ENCODE measurements at regions not wholly inside any gene's neighbourhood (a gene's known extent, or its start where the extent isn't known, plus 50 kb on each side); places are given as distances from the start of the nearest gene placed in this dataset.

- FAIRE-seq (no peak), DNase-seq (ENCODE audit: low read depth, low spot score) (no peak), ATAC-seq (no peak; the same call in 2 of the 3 replicates)
- ChIA-PET POLR2A (no interaction called here), RAD21 (ENCODE audit: unreplicated experiment) (no interaction called here), SMC1A (ENCODE audit: uncharacterized antibody, unreplicated experiment) (no interaction called here), CTCF (interaction anchor here (0.5 to 0.7 kb wide), 2 partner anchors 232 to 678 kb away, joined by 3 read pairs; no protein-coding TSS in a partner anchor)
- Histone ChIP-seq H3K27ac (ENCODE audit: control insufficient read depth, insufficient read depth) (no peak overlapping the region), H4K20me1 (ENCODE audit: control insufficient read depth, insufficient read depth) (no peaks in the 10 kb centered on the region), H3K4me3 (no peak overlapping the region), H3K4me1 (ENCODE audit: control insufficient read depth, insufficient read depth, low read length) (no peaks in the 10 kb centered on the region), H3K9me3 (replicated peaks; ENCODE audit: control insufficient read depth, insufficient read depth, low read length) (no peaks in the 10 kb centered on the region), H3K79me2 (ENCODE audit: control insufficient read depth, insufficient read depth, low read length) (no peaks in the 10 kb centered on the region), H3K9ac (ENCODE audit: control insufficient read depth, insufficient read depth, low read length) (no peak overlapping the region), H3K27me3 (replicated peaks in 1 of 2; ENCODE audit: control insufficient read depth in 2 of 2, insufficient read depth in 2 of 2, low read length in 1 of 2) (no peaks in the 10 kb centered on the region), H3K36me3 (ENCODE audit: control insufficient read depth in 2 of 2, insufficient read depth in 2 of 2, low read length in 1 of 2) (no peaks in the 10 kb centered on the region), H2AFZ (ENCODE audit: control insufficient read depth, low read depth, low read length) (no peak overlapping the region), H3K4me2 (ENCODE audit: control insufficient read depth, insufficient read depth) (no peak overlapping the region)
- TF ChIP-seq ZNF687 (IDR thresholded peaks at IDR 0.05) (no peak), FOXK2 (IDR thresholded peaks at IDR 0.05) (no peak), MYB (IDR thresholded peaks at IDR 0.05; ENCODE audit: borderline replicate concordance, low read depth, low read length) (no peak), MLLT1 (IDR thresholded peaks at IDR 0.05) (no peak), ZBTB11 (CRISPR knock-in tag; IDR thresholded peaks at IDR 0.05) (no peak), TAF1 (IDR thresholded peaks at IDR 0.05; ENCODE audit: borderline replicate concordance, low read depth, low read length) (no peak), ZNF274 (IDR thresholded peaks at IDR 0.05; ENCODE audit: insufficient read depth, insufficient read length) (no peak), RB1 (IDR thresholded peaks at IDR 0.05; ENCODE audit: borderline replicate concordance) (no peak), IRF3 (IDR thresholded peaks at IDR 0.05) (no peak), MYC (IDR thresholded peaks at IDR 0.05; ENCODE audit: insufficient read depth, insufficient read length, insufficient replicate concordance, low read length, severe bottlenecking) (no peak)
- in situ Hi-C loops (cut with MboI), result no loop called here
- BruUV-seq (replicated peaks), result no TSS peak
- intact Hi-C loops (cut with micrococcal nuclease; ENCODE audit: unreplicated experiment), result no loop called here
These were observed 97.2 kb upstream of the ANKH start for GRCh38 chr5:14968796-14969195.
